ENCODE measurements at regions not wholly inside any gene's neighbourhood (a gene's known extent, or its start where the extent isn't known, plus 50 kb on each side); places are given as distances from the start of the nearest gene placed in this dataset.
"Not testable (repeated sequence)": the region's sequence is repeated elsewhere in the genome, so short reads cannot be mapped to it uniquely, and the experiment has no call there.

DNA sequence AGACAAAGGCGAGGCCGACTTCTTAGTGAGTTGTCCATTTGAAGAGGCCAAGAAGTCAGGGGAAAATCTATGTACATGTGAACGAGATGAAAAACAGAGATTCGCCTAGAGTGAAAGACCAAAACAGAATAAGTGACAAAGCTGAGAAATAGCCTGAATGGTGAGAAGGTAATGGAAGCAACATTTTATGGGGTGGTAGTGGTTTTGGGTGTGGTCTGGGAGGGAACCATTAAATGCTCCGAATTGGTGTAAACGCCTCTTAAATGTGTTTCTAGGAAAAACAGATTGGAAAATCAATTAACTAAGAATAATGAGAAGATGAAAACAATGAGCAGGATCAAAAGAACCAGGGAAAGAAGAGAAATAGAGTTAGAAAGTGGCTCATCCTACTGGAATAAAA, 83.8 kb upstream of the MANSC4 start:
- no peak for DNase-seq (ENCODE audit: low spot score)

DNA sequence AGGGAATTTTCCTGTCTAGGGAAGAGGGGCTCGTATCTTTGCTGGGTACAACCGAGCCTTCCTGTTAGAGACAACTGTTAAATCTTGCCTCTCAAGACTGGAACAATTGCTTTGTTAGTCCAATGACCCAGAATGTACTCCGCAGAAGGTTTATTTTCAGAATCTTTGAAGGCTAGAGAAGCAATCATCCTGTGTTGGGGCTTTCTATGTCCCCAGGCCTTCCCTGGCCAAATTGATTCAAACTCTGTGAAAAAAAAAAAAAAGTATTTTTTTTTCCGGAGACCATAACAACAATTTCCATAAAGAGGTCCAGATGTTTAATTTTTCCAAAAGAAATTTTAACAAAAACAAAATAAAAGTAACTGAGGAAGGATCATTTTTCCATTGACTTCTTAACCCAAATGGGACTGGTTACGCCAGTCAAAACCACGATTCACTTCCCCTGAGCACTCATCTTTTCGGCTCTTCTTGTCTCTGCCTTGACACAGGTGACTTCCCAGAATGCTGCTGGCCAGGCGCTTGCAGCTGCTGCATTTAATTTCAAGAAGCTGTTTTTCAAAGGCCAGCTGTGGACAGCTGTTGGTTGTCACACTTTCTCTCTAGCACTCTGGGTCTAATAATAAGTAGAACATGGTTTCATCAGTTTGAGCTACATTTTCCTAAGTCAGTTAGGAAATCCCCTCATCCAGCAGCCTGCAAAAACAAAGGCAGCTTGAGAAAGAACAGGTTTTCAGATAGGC, 81.6 kb upstream of the MANSC4 start:
- DNase-seq (ENCODE audit: low spot score): no peak

DNA sequence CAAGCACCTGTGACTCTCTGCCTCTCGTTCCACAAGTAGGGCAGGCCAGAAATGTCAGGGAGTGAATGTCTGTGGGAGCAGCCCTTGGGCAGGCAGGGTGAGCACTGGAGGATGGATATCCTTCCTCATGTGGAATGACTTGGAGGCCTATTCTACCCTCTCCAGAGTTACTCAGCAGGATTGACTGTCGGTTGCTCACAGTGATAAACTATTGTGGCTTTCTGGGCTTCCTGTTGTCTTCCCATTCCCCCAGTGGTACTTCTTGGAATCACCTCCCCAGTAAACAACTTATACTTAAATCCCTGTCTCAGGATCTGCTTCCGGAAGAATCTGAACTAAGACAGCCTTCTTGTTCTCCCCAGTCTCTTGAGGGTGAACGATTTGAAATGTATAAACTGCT, 79.6 kb upstream of the MANSC4 start:
- DNase-seq (ENCODE audit: low spot score): no peak

DNA sequence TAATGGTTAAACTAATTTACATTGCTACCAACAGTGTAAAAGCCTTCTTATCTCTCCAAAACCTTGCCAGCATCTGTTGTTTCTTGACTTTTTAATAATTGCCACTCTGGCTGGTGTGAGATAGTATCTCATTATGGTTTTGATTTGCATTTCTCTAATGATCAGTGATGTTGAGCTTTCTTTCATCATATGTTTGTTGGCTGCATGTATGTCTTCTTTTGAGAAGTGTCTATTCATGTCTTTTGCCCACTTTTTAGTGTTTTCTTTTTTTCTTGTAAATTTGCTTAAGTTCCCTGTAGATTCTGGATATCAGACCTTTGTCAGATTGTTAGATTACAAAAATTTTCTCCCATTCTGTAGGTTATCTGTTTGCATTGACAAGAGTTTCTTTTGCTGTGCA, 77.0 kb upstream of the MANSC4 start:
- DNase-seq (ENCODE audit: low spot score): not testable (repeated sequence)

DNA sequence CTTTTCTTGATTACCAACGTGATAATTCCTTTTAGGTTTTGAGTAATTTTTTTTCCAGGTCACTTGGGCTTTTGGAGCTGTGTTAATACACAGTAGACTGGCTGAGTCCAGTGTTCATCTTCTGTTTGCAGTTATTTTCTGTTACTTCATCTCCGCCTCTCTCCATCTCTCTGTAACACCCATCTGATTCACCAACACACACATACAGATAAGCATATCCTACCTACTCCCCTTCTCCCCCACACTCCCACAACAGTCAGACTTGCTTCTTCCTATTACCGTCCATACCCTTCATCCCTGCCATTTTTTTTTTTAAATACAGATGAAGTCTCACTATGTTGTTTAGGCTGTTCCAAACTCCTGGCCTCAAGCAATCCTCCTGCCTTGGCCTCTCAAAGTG, 72.7 kb upstream of the MANSC4 start:
- no peak for DNase-seq (ENCODE audit: low spot score)

Data from globus pallidus (tissue), 1 donor.